Epithelial cell of proximal tubule (primary cell): ENCODE measurements at regions not wholly inside any gene's neighbourhood (a gene's known extent, or its start where the extent isn't known, plus 50 kb on each side); places are given as distances from the start of the nearest gene placed in this dataset.
"Not testable (repeated sequence)": the region's sequence is repeated elsewhere in the genome, so short reads cannot be mapped to it uniquely, and the experiment has no call there.

ENCODE experiments used
- DNase-seq: peaks from one replicate; pipeline ENCODE4 v3.0.0-alpha.2; 2011; ENCODE audit warnings: low read depth
- H3K4me3 ChIP-seq: 2 replicates; pipeline ENCODE4 v1.5.1; 2011; ENCODE audit warnings: low read depth, mild to moderate bottlenecking, low read length
- CTCF ChIP-seq: conservative IDR thresholded peaks from 2 replicates; pipeline ENCODE4 v1.5.1; 2012; ENCODE audit warnings: low read depth, mild to moderate bottlenecking, low read length

DNA sequence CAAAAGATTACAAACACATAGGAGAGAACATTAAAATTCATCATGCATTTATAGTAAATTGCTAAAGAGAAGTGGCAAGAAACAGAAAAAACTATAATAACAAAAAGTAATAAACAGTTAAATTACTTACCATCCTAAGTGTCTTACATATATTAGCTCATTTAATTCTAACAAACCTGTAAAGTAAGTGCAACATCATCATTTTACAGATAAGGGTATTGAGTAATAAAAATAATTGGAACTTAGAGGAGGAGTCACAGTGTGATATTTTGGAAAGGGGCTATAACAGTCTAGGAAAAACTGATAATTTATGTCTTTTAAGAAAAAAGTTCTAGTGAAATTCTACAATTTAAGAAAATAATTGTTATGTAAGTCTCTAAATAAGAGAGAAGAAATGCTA, 592.8 kb downstream of the DMRTA1 start:
- TF ChIP-seq CTCF: no peak
- DNase-seq: no peak
- H3K4me3 ChIP-seq: no peak overlapping the region

GRCh38 chr9:23041466-23041865, 594.8 kb downstream of the DMRTA1 start:
- H3K4me3 ChIP-seq: no peak overlapping the region
- no peak for DNase-seq
- no peak for TF ChIP-seq CTCF

GRCh38 chr9:23044549-23044948, 597.9 kb downstream of the DMRTA1 start:
- no peak overlapping the region for H3K4me3 ChIP-seq
- no peak for TF ChIP-seq CTCF
- DNase-seq: no peak

DNA sequence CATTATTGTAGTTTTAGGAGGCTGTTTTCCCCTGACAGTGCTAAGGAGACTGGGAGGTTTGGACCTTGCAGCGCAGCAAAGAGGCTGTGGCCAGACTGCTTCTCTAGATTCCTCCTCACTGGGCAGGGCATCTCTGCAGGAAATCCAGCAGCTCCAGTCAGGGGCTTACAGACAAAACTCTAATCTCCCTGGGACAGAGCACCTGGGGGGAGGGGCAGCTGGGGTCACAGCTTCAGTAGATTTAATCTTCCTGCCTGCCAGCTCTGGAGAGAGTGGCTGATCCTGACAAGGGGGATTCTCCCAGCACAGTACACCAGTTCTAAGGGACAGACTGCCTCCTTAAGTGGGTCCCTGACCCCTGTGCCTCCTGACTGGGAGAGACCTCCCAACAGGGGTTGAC, 599.4 kb downstream of the DMRTA1 start:
- not testable (repeated sequence) for DNase-seq, H3K4me3 ChIP-seq

- H3K4me3 ChIP-seq: no peak overlapping the region
- TF ChIP-seq CTCF: no peak
- DNase-seq: no peak
These were observed 603.9 kb downstream of the DMRTA1 start for GRCh38 chr9:23050548-23050947.

- TF ChIP-seq CTCF: no peak
- no peak overlapping the region for H3K4me3 ChIP-seq
- no peak for DNase-seq
These were observed 626.5 kb downstream of the DMRTA1 start for GRCh38 chr9:23073136-23073535.

GRCh38 chr9:23079798-23080197, 633.2 kb downstream of the DMRTA1 start:
- TF ChIP-seq CTCF: no peak
- no peak for DNase-seq
- no peak overlapping the region for H3K4me3 ChIP-seq

DNA sequence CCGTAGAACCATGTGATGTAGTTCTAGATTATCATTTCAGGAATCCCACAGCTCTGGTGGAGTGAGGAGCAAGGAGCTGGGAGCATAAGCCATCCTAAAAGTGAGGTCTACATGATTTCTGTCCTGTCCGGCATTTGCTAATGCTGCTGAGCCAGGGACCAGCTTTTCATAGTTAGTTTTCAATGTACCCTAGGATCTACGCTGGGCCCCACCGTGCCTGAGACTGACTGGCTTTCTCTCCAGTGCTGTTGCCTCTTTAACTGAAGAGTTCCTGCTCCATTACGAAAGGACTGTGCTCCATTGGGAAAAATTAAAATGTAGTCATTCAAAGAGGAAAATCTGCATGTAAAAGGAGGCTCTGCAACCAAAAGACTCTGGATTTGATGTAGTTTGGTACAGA, 634.8 kb downstream of the DMRTA1 start:
- no peak overlapping the region for H3K4me3 ChIP-seq
- DNase-seq: no peak
- TF ChIP-seq CTCF: no peak
